Large intestine (tissue), 3 donors: ENCODE measurements at regions not wholly inside any gene's neighbourhood (a gene's known extent, or its start where the extent isn't known, plus 50 kb on each side); places are given as distances from the start of the nearest gene placed in this dataset.

Source experiments
- DNase-seq, 2 donors: peaks; one replicate each; pipeline versions ENCODE4 v3.0.0 to v3.0.0-alpha.2; 2013
- H3K27ac ChIP-seq: one replicate; pipeline ENCODE4 v1.5.1; 2013; ENCODE audit warnings: low read length
- H3K27me3 ChIP-seq: 2 replicates; pipeline ENCODE4 v1.6.1; 2013; ENCODE audit warnings: low read length; ENCODE audit not compliant: control insufficient read depth, insufficient read depth
- H3K36me3 ChIP-seq: 2 replicates; pipeline ENCODE4 v1.6.1; 2013; ENCODE audit warnings: low read length; ENCODE audit not compliant: control insufficient read depth, insufficient read depth
- H3K4me1 ChIP-seq: one replicate; pipeline ENCODE4 v1.6.1; 2013; ENCODE audit warnings: low read length; ENCODE audit not compliant: control insufficient read depth, insufficient read depth
- H3K4me3 ChIP-seq: one replicate; pipeline ENCODE4 v1.5.1; 2013; ENCODE audit warnings: low read length
- H3K9me3 ChIP-seq: one replicate; pipeline ENCODE4 v1.6.1; 2013; ENCODE audit warnings: mild to moderate bottlenecking, low read depth, low read length, moderate library complexity; ENCODE audit not compliant: control insufficient read depth
- WGBS: methylation state at CpG from one replicate; pipeline ENCODE4 v1.1.5; 2013; ENCODE audit warnings: low lambda C conversion rate; ENCODE audit not compliant: insufficient coverage; 5-methylcytosine and 5-hydroxymethylcytosine counted together

DNA sequence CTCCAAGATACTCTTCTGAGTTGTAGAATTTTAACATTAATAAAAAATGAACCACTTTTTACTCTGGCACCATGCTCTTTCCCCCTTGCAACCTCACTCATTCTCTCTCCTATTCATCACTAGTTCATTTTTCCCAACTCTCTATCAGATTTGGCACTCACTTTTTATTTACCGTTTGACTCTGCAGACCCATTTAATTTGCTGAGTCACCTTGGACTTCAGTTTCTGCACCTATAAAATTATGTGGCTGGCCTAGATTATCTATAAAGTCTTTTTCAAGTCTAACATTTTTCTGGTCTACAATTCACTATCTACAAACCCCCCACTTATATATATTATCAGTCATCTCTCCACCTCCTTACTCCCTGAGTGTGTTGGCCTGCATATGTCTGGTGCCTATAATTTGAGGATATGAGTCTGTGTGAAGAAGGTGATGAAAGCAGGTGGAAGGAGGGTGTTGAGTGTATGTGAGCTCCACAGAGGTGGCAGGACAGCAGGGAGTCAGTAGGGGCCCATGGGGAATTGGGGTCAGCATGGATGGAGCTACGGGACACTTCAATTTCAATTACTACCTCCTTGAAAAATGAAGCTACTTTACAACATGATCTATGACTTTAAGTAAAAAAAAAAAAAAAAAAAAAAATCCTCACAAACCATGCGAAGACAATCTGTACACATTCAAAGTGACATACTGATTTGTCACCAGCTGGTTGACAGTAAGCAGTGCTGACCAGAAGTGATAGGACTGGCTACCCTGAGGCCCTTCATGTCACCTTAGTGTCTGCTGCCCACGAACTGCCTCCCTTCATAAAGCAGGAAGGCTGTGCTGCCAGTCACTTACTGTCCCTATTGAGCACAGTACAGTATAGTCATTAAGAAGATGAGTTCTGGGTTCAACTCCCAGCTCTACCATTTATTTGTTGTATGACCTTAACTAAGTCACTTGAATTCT lies 334.2 kb upstream of the IL12A start:
- peak in 1 of 2 donors; percentile 15 for DNase-seq
- WGBS, result 17% methylated on average over 1 of the region's 4 CpGs
- Histone ChIP-seq H3K27me3 (no peaks in the 10 kb centered on the region), H3K4me3 (no peak overlapping the region), H3K4me1 (no peaks in the 10 kb centered on the region), H3K27ac (no peak overlapping the region), H3K36me3 (no peaks in the 10 kb centered on the region), H3K9me3 (no peaks in the 10 kb centered on the region)

DNA sequence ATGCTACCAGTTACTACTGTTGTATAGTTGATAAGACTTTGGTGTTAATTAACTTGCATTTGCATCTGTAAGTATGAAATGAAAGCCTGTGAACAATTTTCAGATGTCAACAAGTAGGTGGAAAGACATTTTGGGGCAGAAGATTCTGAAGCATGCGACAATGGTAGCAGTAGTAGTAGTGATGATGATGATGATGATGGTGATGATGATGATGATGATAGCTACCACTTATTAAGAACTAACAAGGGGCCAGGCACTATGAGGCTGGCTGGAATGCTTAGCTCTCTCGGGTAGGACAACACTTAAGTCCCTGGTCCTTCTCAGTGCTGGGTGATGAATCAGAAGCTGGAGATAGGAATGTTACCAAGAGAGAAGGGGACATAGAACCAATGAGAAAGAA lies 333.4 kb upstream of the IL12A start:
- Histone ChIP-seq H3K36me3 (no peaks in the 10 kb centered on the region), H3K4me1 (no peaks in the 10 kb centered on the region), H3K27ac (no peak overlapping the region), H3K9me3 (no peaks in the 10 kb centered on the region), H3K27me3 (no peaks in the 10 kb centered on the region), H3K4me3 (no peak overlapping the region)
- WGBS, result no CpG with 5 or more reads among the region's 2 CpGs
- no peak for DNase-seq

DNA sequence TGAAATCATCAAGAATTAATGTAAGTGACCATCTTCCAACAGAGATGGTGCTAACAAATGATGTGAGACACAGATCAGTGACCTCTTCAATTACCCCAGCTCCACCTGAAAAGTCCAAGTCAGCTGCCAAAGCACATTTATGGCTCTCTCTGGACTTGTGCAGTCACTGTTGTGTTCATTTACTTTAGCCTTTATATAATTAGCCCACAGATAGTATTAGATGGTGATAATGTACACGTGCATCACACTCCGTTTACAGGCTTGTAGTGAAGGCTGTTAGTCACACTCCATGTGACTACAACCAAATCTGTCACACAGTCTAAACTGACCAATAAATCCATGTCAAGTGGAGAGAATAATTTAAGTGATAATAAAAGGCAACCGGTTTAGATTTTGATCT lies 331.5 kb upstream of the IL12A start:
- no peaks in the 10 kb centered on the region for H3K27me3 ChIP-seq
- no peak for DNase-seq
- H3K9me3 ChIP-seq, result no peaks in the 10 kb centered on the region
- H3K36me3 ChIP-seq, result no peaks in the 10 kb centered on the region
- WGBS, result 67% methylated on average over 1 of the region's 3 CpGs
- no peak overlapping the region for H3K4me3 ChIP-seq
- no peaks in the 10 kb centered on the region for H3K4me1 ChIP-seq
- no peak overlapping the region for H3K27ac ChIP-seq

DNA sequence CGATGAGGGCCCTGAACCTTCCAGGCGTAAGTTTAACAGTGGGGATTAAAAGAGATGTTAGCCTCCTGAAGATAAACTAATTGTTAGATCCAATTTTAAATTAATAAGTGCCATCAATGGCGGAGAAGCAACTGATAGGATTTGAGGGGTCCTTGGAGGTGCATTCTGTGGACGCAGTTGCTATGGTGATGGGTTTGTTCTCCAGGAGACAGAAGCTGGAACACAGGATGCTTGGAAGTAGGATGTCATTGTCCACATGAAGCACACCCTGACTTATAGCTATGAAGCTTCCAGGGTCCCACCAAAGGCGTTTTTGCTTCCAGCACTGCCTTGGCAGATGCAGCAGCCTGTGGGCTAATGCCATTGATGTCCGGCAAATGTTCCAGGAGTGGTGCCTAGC lies 331.0 kb upstream of the IL12A start:
- H3K27ac ChIP-seq, result no peak overlapping the region
- no peak overlapping the region for H3K4me3 ChIP-seq
- H3K36me3 ChIP-seq, result no peaks in the 10 kb centered on the region
- H3K27me3 ChIP-seq, result no peaks in the 10 kb centered on the region
- WGBS, result 100% methylated on average over 1 of the region's 6 CpGs
- H3K9me3 ChIP-seq, result no peaks in the 10 kb centered on the region
- DNase-seq, result no peak
- H3K4me1 ChIP-seq, result no peaks in the 10 kb centered on the region

DNA sequence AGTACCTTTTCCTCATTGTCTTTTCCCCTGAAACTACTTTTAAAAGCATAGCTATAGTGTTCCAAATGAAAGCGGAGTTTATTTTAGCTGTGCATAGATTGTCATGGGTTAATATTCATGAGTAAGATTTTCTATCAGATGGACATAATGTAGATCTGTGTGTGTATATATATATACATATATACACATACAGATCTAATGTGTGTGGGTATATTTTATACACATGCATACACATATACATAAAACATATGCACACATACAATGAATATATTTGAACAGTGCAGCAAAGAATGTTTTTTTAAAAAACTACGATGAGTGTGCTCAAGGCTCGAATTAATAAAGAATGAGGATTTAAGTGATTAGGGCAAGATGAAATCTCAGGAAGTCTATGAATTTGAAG lies 328.3 kb upstream of the IL12A start:
- DNase-seq, result no peak
- H3K27me3 ChIP-seq, result no peaks in the 10 kb centered on the region

DNA sequence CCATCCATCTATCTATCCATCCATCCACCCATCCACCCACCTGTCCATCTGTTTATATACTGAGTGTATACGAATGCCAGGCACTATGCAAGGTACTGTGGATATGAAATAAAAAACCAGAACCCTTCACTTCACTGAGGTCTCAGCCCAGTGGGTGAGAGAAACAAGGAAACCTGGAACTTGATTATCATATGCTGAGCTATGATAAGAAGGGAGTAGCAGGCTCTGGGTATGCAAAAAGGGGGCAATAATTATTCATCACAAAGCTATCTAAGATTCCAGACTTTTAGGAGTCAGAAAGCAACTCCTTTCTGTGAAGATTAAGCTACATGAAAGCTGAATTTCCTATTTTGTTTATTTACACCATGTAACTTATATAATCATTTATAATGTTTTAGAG lies 327.7 kb upstream of the IL12A start:
- Histone ChIP-seq H3K4me1 (no peaks in the 10 kb centered on the region), H3K27me3 (no peaks in the 10 kb centered on the region), H3K36me3 (no peaks in the 10 kb centered on the region), H3K4me3 (no peak overlapping the region), H3K27ac (no peak overlapping the region), H3K9me3 (no peaks in the 10 kb centered on the region)
- WGBS, result no CpG with 5 or more reads among the region's 1 CpG
- no peak for DNase-seq

More for the DNA sequence above, 328.3 kb upstream of the IL12A start:
- 94% methylated on average over 2 of the region's 3 CpGs for WGBS
- H3K4me1 ChIP-seq, result no peaks in the 10 kb centered on the region
- no peak overlapping the region for H3K4me3 ChIP-seq
- H3K9me3 ChIP-seq, result no peaks in the 10 kb centered on the region
- H3K36me3 ChIP-seq, result no peaks in the 10 kb centered on the region
- H3K27ac ChIP-seq, result no peak overlapping the region

DNA sequence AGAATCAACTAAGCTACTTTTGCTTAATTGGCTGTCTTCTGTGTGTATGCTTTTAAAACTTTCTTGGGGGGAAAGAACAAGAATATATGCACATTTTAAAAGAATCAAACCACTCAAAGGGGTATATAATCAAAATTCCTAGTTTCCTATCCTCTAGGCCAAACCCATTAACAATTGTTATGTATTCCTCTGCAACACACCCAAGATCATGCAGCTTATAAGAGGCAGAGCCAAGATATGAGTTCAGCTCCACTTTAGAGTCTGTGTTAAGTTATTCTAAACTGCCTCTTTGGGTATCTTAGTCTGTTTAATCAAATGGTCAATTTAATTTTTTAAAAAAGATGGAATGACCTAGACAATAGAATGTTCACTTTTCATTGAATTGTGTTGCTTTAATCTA lies 326.1 kb upstream of the IL12A start:
- no peaks in the 10 kb centered on the region for H3K4me1 ChIP-seq
- no peaks in the 10 kb centered on the region for H3K36me3 ChIP-seq
- H3K4me3 ChIP-seq, result no peak overlapping the region
- DNase-seq, result no peak
- H3K27ac ChIP-seq, result no peak overlapping the region
- H3K27me3 ChIP-seq, result no peaks in the 10 kb centered on the region
- H3K9me3 ChIP-seq, result no peaks in the 10 kb centered on the region

DNA sequence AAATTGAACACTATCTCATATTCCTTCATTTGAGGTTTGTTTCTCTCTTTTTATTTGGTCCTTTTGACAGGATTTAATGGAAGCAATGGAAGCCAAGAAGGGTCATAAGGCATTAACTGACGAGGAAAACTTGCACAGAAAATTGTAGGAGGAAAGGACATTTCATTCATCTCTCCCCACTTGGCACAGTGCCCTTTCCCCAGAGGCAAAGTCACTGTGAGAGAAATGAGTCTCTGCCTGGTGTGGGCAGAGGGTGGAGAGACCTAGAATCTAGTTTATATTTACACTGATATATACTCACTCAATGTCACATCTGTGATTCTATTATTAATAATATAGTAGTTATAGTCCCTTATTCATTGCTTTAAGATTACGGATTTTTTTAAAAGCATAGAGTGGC lies 324.6 kb upstream of the IL12A start:
- no peaks in the 10 kb centered on the region for H3K36me3 ChIP-seq
- no peak overlapping the region for H3K4me3 ChIP-seq
- H3K9me3 ChIP-seq, result no peaks in the 10 kb centered on the region
- H3K4me1 ChIP-seq, result peaks cover 7% of the 10 kb centered on the region
- no peak overlapping the region for H3K27ac ChIP-seq
- no peak for DNase-seq
- no peaks in the 10 kb centered on the region for H3K27me3 ChIP-seq
- 100% methylated on average over 1 of the region's 2 CpGs for WGBS

DNA sequence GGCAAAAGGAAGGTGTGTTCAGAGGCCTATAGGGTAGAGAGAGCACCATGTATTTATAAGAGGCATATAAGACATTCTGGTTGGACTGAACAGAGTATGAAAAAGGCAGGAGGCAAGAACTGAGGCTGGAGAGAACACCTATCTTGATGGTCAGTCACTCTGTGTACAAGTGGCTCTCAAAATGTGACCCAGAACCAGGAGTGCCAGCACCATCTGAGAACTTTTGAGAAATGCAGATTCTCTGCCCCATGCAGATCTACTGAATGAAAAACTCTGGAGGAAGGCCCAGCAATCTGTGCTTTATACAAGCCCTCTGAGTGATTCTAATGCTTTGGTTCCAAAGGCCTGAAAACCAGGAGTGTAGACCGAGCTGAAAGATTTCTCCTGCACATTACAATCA lies 324.0 kb upstream of the IL12A start:
- WGBS, result no CpG with 5 or more reads among the region's 1 CpG
- H3K4me1 ChIP-seq, result peaks cover 7% of the 10 kb centered on the region

DNA sequence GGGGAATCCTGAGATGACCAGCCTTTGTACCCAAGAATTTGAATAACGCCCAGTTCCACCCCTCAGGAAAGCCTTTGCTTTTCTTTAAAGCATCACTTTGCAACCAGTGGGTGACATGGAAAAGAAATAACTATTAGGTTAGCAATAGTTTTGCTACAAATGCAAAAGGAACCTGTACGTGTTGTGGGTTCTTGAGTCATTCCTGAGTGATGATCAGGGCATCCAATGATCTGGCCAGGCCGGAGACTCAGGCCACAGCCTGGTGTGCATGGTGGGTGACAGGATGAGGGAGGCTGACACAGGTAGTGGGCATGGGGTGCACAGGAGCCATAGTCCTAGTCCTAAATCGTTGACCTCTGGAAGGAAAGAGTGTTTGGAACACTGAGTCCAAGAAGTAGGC lies 321.4 kb upstream of the IL12A start:
- Histone ChIP-seq H3K36me3 (no peaks in the 10 kb centered on the region), H3K9me3 (no peaks in the 10 kb centered on the region), H3K4me3 (no peak overlapping the region), H3K4me1 (peaks cover 10% of the 10 kb centered on the region), H3K27me3 (no peaks in the 10 kb centered on the region), H3K27ac (no peak overlapping the region)
- 80% methylated on average over 1 of the region's 4 CpGs for WGBS
- DNase-seq, result no peak

More for the DNA sequence above, 324.0 kb upstream of the IL12A start:
- Histone ChIP-seq H3K9me3 (no peaks in the 10 kb centered on the region), H3K27me3 (no peaks in the 10 kb centered on the region), H3K36me3 (no peaks in the 10 kb centered on the region), H3K4me3 (no peak overlapping the region), H3K27ac (no peak overlapping the region)
- no peak for DNase-seq

DNA sequence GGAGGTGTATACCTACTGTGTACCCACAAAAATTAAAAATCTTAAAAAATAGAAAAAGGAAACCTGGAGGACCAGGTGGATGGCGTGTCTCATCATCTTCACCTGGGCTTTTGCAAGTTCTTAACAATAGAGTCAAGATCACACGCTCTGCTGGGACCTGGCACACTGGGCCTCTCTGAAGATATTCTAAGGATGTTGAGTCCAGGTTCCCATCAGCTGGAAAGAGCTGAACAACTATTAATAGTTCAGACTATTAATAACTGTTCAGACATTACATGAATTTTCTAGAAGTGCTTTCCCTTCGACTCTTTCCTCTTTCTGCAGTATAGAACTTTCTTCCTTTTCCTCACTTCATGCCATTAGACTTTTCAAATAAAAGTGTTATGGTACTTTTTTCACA lies 320.2 kb upstream of the IL12A start:
- no peaks in the 10 kb centered on the region for H3K9me3 ChIP-seq
- H3K27me3 ChIP-seq, result no peaks in the 10 kb centered on the region
- H3K4me1 ChIP-seq, result peaks cover 14% of the 10 kb centered on the region
- no peaks in the 10 kb centered on the region for H3K36me3 ChIP-seq
- no peak overlapping the region for H3K4me3 ChIP-seq
- no CpG with 5 or more reads among the region's 3 CpGs for WGBS
- peak overlapping the region; percentile 17 for H3K27ac ChIP-seq
- DNase-seq, result no peak
